ENCODE measurements at regions not wholly inside any gene's neighbourhood (a gene's known extent, or its start where the extent isn't known, plus 50 kb on each side); places are given as distances from the start of the nearest gene placed in this dataset.
"Not testable (repeated sequence)": the region's sequence is repeated elsewhere in the genome, so short reads cannot be mapped to it uniquely, and the experiment has no call there.

DNA sequence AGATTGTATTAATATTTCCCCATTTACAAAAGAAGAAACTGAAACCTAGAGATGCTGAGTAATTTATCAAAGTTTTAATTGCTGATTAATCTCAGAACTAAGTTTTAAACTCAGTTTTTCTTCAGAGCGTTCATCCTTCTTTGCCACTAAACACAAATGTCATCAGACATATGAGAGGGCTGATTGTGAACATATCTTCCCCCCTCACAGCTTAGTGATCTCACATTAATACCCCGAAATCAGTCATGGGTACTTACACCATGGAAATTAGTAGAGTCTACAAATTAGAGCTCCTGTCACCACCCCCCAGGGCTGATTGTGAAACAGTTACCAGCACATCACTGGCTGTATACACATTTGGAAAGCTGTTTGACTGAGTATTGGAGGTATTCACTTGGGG lies 189.3 kb upstream of the SGO1 start:
- peaks cover 43% of the 10 kb centered on the region for H3K4me1 Mint-ChIP-seq
- ChIA-PET CTCF (no interaction called here), POLR2A (no interaction called here)
- H3K27ac Mint-ChIP-seq, result no peak overlapping the region
- no peak overlapping the region for H3K4me3 Mint-ChIP-seq
- no peaks in the 10 kb centered on the region for H3K27me3 Mint-ChIP-seq (ENCODE audit: low read depth)
- DNase-seq (ENCODE audit: low spot score), result no peak
- no peak for ATAC-seq
- no peaks in the 10 kb centered on the region for H3K36me3 Mint-ChIP-seq
- H3K9me3 Mint-ChIP-seq, result 0 out of 2 replicates have a peak, but pooled peaks cover 3% of the 10 kb centered on the region
- TF ChIP-seq, protein P1, sequence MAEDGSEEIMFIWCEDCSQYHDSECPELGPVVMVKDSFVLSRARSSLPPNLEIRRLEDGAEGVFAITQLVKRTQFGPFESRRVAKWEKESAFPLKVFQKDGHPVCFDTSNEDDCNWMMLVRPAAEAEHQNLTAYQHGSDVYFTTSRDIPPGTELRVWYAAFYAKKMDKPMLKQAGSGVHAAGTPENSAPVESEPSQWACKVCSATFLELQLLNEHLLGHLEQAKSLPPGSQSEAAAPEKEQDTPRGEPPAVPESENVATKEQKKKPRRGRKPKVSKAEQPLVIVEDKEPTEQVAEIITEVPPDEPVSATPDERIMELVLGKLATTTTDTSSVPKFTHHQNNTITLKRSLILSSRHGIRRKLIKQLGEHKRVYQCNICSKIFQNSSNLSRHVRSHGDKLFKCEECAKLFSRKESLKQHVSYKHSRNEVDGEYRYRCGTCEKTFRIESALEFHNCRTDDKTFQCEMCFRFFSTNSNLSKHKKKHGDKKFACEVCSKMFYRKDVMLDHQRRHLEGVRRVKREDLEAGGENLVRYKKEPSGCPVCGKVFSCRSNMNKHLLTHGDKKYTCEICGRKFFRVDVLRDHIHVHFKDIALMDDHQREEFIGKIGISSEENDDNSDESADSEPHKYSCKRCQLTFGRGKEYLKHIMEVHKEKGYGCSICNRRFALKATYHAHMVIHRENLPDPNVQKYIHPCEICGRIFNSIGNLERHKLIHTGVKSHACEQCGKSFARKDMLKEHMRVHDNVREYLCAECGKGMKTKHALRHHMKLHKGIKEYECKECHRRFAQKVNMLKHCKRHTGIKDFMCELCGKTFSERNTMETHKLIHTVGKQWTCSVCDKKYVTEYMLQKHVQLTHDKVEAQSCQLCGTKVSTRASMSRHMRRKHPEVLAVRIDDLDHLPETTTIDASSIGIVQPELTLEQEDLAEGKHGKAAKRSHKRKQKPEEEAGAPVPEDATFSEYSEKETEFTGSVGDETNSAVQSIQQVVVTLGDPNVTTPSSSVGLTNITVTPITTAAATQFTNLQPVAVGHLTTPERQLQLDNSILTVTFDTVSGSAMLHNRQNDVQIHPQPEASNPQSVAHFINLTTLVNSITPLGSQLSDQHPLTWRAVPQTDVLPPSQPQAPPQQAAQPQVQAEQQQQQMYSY (CRISPR knock-in tag; IDR thresholded peaks at IDR 0.05), result no peak

DNA sequence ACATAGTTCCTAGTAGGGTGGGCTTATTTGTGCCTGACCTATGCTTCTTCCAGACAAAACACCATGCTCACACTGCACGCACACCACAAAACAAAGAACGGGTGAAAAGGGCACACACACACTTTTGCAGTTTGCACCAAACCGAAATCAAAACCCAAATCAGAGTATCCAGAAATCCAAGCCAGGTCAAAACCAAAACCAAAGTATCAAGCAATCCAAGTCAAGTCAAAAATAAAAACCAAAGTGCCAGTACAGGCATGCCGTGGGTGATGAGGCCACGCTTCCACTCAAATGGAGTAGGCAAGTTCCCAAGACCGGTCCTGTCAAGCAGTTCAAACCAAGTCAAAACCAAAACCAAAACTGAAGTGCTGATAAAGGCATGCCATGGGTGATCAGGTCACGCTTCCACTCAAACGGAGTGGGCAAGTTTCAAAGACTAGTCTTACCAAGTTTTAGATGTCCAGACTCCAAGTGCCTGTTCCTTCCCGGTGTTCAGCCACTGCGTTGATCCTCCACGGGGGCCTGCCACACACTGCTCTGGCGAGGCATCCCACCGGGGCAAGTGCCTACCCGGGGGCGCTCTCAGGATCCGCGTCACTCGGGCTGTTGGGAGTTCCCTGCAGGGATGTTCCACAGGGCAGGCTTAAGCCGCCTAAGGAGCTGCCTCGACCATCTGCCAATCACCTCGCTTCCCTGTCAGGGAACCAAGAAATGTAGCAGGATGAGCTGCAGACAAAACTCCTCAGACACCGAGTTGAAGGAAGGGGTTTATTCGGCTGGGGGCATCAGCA lies 184.5 kb upstream of the SGO1 start:
- POLR2A ChIA-PET, H3K4me3 Mint-ChIP-seq, CTCF ChIA-PET: not testable (repeated sequence)

DNA sequence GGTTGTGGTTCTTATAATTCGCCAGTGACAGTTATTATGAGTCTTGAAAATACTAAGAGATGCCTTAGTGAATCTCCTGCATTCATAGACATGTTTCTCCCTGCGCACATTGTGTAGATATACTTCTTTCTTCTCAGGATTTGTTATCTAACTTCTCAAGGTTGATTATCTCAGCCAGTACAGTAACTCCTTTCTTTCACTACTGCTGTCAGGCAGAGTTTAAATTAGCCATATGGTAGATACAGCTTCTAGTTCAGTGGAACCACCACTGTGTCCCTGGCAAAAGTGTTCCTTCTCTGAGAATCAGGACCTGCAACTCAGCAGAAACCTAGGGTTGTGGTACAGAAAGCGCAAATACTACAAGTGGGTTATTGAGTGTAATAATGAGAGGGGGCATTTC lies 175.0 kb upstream of the SGO1 start:
- H3K9me3 Mint-ChIP-seq, result peaks cover 28% of the 10 kb centered on the region
- ChIA-PET POLR2A (no interaction called here), CTCF (no interaction called here)
- no peak overlapping the region for H3K27ac Mint-ChIP-seq
- H3K27me3 Mint-ChIP-seq (ENCODE audit: low read depth), result no peaks in the 10 kb centered on the region
- no peak overlapping the region for H3K4me3 Mint-ChIP-seq
- DNase-seq (ENCODE audit: low spot score), result no peak
- ATAC-seq, result no peak
- H3K36me3 Mint-ChIP-seq, result peaks cover 21% of the 10 kb centered on the region
- no peaks in the 10 kb centered on the region for H3K4me1 Mint-ChIP-seq
- TF ChIP-seq RELA (CRISPR knock-in tag; IDR thresholded peaks at IDR 0.05; ENCODE audit: borderline replicate concordance) (no peak), PRRX2 (CRISPR knock-in tag; IDR thresholded peaks at IDR 0.05) (no peak), MXD4 (CRISPR knock-in tag; IDR thresholded peaks at IDR 0.05; ENCODE audit: borderline replicate concordance) (no peak), ZNF396 (CRISPR knock-in tag; IDR thresholded peaks at IDR 0.05; ENCODE audit: borderline replicate concordance) (no peak), NFATC4 (CRISPR knock-in tag; IDR thresholded peaks at IDR 0.05) (no peak), SOX15 (CRISPR knock-in tag; IDR thresholded peaks at IDR 0.05) (no peak), NR1H2 (CRISPR knock-in tag; IDR thresholded peaks at IDR 0.05) (no peak), OVOL2 (CRISPR knock-in tag; IDR thresholded peaks at IDR 0.05; ENCODE audit: borderline replicate concordance) (no peak), TEAD1 (CRISPR knock-in tag; IDR thresholded peaks at IDR 0.05) (no peak), ATF1 (CRISPR knock-in tag; IDR thresholded peaks at IDR 0.05) (no peak)
- TF ChIP-seq, protein P2, sequence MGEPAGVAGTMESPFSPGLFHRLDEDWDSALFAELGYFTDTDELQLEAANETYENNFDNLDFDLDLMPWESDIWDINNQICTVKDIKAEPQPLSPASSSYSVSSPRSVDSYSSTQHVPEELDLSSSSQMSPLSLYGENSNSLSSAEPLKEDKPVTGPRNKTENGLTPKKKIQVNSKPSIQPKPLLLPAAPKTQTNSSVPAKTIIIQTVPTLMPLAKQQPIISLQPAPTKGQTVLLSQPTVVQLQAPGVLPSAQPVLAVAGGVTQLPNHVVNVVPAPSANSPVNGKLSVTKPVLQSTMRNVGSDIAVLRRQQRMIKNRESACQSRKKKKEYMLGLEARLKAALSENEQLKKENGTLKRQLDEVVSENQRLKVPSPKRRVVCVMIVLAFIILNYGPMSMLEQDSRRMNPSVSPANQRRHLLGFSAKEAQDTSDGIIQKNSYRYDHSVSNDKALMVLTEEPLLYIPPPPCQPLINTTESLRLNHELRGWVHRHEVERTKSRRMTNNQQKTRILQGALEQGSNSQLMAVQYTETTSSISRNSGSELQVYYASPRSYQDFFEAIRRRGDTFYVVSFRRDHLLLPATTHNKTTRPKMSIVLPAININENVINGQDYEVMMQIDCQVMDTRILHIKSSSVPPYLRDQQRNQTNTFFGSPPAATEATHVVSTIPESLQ (CRISPR knock-in tag; IDR thresholded peaks at IDR 0.05), result no peak
- TF ChIP-seq, protein P3, sequence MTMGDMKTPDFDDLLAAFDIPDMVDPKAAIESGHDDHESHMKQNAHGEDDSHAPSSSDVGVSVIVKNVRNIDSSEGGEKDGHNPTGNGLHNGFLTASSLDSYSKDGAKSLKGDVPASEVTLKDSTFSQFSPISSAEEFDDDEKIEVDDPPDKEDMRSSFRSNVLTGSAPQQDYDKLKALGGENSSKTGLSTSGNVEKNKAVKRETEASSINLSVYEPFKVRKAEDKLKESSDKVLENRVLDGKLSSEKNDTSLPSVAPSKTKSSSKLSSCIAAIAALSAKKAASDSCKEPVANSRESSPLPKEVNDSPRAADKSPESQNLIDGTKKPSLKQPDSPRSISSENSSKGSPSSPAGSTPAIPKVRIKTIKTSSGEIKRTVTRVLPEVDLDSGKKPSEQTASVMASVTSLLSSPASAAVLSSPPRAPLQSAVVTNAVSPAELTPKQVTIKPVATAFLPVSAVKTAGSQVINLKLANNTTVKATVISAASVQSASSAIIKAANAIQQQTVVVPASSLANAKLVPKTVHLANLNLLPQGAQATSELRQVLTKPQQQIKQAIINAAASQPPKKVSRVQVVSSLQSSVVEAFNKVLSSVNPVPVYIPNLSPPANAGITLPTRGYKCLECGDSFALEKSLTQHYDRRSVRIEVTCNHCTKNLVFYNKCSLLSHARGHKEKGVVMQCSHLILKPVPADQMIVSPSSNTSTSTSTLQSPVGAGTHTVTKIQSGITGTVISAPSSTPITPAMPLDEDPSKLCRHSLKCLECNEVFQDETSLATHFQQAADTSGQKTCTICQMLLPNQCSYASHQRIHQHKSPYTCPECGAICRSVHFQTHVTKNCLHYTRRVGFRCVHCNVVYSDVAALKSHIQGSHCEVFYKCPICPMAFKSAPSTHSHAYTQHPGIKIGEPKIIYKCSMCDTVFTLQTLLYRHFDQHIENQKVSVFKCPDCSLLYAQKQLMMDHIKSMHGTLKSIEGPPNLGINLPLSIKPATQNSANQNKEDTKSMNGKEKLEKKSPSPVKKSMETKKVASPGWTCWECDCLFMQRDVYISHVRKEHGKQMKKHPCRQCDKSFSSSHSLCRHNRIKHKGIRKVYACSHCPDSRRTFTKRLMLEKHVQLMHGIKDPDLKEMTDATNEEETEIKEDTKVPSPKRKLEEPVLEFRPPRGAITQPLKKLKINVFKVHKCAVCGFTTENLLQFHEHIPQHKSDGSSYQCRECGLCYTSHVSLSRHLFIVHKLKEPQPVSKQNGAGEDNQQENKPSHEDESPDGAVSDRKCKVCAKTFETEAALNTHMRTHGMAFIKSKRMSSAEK (CRISPR knock-in tag; IDR thresholded peaks at IDR 0.05; ENCODE audit: borderline replicate concordance), result no peak
- TF ChIP-seq, protein P1 (CRISPR knock-in tag; IDR thresholded peaks at IDR 0.05), result no peak
- TF ChIP-seq, protein P4, sequence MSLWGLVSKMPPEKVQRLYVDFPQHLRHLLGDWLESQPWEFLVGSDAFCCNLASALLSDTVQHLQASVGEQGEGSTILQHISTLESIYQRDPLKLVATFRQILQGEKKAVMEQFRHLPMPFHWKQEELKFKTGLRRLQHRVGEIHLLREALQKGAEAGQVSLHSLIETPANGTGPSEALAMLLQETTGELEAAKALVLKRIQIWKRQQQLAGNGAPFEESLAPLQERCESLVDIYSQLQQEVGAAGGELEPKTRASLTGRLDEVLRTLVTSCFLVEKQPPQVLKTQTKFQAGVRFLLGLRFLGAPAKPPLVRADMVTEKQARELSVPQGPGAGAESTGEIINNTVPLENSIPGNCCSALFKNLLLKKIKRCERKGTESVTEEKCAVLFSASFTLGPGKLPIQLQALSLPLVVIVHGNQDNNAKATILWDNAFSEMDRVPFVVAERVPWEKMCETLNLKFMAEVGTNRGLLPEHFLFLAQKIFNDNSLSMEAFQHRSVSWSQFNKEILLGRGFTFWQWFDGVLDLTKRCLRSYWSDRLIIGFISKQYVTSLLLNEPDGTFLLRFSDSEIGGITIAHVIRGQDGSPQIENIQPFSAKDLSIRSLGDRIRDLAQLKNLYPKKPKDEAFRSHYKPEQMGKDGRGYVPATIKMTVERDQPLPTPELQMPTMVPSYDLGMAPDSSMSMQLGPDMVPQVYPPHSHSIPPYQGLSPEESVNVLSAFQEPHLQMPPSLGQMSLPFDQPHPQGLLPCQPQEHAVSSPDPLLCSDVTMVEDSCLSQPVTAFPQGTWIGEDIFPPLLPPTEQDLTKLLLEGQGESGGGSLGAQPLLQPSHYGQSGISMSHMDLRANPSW (CRISPR knock-in tag; conservative IDR thresholded peaks at IDR 0.05; ENCODE audit: low read depth), result no peak

More for the DNA sequence above, 184.5 kb upstream of the SGO1 start:
- not testable (repeated sequence) for ATAC-seq; DNase-seq (ENCODE audit: low spot score); H3K36me3 Mint-ChIP-seq; H3K9me3 Mint-ChIP-seq; H3K27me3 Mint-ChIP-seq (ENCODE audit: low read depth)
- Mint-ChIP-seq H3K4me1 (peaks cover 28% of the 10 kb centered on the region), H3K27ac (0 out of 2 replicates have a peak overlapping the region, but pooled peaks have one; percentile 46)
